Ectodermal cell (in vitro differentiated cells): ENCODE measurements at regions not wholly inside any gene's neighbourhood (a gene's known extent, or its start where the extent isn't known, plus 50 kb on each side); places are given as distances from the start of the nearest gene placed in this dataset.
"Not testable (repeated sequence)": the region's sequence is repeated elsewhere in the genome, so short reads cannot be mapped to it uniquely, and the experiment has no call there.

Experiments
- H3K27ac ChIP-seq: 2 replicates; pipeline ENCODE4 v1.7.0; 2013; ENCODE audit warnings: mild to moderate bottlenecking, low read depth, low read length; ENCODE audit not compliant: insufficient read depth, poor library complexity, severe bottlenecking
- H3K27me3 ChIP-seq: 2 replicates; pipeline ENCODE4 v1.7.0; 2013; ENCODE audit warnings: mild to moderate bottlenecking, low read length; ENCODE audit not compliant: insufficient read depth, control insufficient read depth, poor library complexity, severe bottlenecking
- H3K36me3 ChIP-seq: one replicate; pipeline ENCODE4 v1.7.0; 2013; ENCODE audit warnings: low read length; ENCODE audit not compliant: control insufficient read depth, insufficient read depth
- H3K4me1 ChIP-seq: one replicate; pipeline ENCODE4 v1.7.0; 2013; ENCODE audit warnings: low read length; ENCODE audit not compliant: control insufficient read depth, insufficient read depth
- H3K4me3 ChIP-seq: 2 replicates; pipeline ENCODE4 v1.7.0; 2013; ENCODE audit warnings: low read depth, low read length, control low read depth; ENCODE audit not compliant: insufficient read depth
- H3K9me3 ChIP-seq: 2 replicates; pipeline ENCODE4 v1.7.0; 2013; ENCODE audit warnings: mild to moderate bottlenecking, low read length, moderate library complexity; ENCODE audit not compliant: control insufficient read depth
- WGBS, 2 experiments: methylation state at CpG; one replicate each; pipeline ENCODE4 v1.1.7; 2013; ENCODE audit warnings: missing lambda C conversion rate in 2 of 2; 5-methylcytosine and 5-hydroxymethylcytosine counted together

DNA sequence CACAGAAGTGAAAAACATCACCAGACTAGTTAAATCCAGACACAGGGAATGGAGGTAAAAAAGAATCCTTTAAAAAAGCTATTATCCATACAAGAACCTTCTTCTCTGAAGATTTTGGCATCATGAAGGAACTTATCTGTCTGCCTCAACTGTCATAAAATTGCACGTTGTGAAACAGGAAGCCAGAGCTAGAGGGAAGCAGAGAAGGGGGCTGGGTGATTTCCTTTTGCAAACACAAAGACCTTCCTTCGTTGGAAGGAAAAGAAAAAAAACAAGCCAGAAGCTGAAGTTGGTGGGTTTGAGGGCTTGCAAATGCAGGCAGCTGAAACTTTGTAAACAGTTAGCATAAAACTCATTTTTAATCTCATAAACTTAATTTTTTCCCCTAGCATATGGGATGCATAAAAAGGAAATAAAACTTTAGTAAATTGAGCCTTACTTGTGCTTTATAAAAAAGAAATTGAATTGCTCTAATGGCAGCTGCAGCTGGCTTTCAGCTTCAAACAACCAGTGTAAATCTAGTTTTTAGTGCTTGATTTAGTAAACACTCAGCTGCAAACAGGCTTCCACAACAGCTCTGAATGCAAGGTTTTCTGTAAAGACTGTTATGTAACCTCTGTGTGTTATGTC, 101.6 kb downstream of the OTUD1 start:
- Histone ChIP-seq H3K4me3 (no peak overlapping the region), H3K27ac (no peak overlapping the region), H3K4me1 (no peaks in the 10 kb centered on the region), H3K27me3 (no peaks in the 10 kb centered on the region), H3K9me3 (no peaks in the 10 kb centered on the region), H3K36me3 (no peaks in the 10 kb centered on the region)
- WGBS, 2 experiments = 12 to 16% methylated on average over 2 of the region's 2 CpGs

DNA sequence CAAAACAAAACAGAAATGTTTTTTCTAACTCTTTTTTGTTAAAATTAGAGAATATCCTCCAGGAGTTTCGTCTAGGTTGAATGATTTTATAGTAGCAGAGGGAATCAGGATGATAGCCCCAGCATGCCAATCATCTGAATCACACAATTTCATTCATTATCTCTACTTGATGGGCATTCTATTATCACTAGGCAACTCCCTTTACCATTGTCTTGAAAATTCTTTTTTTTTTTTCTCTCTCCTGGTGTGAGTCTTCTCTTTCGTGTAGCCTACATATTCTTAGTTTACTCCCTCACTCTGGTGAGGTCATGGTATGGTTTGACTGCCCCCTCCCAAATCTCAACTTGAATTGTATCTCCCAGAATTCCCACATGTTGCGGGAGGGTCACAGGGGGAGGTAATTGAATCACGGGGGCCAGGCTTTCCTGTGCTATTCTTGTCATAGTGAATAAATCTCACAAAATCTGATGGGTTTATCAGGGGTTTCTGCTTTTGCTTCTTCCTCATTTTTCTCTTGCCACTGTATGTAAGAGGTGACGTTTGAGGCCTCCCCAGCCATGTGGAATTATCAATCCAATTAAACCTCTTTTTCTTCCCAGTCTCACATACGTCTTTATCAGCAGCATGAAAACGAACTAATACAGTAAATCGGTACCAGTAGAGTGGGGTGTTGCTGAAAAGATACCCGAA, 105.0 kb downstream of the OTUD1 start:
- Histone ChIP-seq H3K27me3 (no peaks in the 10 kb centered on the region), H3K4me1 (no peaks in the 10 kb centered on the region), H3K4me3 (no peak overlapping the region), H3K36me3 (no peaks in the 10 kb centered on the region), H3K9me3 (no peaks in the 10 kb centered on the region), H3K27ac (no peak overlapping the region)
- 81 to 87% methylated on average over 8 to 9 of the region's 9 CpGs for WGBS, 2 experiments

DNA sequence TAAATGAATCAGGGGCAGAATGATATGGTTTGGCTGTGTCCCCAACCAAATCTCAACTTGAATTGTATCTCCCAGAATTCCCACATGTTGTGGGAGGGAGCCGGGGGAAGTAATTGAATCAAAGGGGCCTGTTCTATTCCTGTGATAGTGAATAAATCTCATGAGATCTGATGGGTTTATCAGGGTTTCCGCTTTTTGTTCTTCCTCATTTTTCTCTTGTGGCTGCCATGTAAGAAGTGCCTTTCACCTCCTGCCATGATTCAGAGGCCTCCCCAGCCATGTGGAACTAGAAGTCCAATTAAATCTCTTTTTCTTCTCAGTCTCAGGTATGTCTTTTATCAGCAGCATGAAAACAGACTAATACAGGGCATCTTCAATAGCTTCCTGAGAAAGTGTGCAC, 107.0 kb downstream of the OTUD1 start:
- WGBS, 2 experiments = 95 to 97% methylated on average over 2 of the region's 2 CpGs
- H3K27me3 ChIP-seq, H3K4me3 ChIP-seq, H3K4me1 ChIP-seq, H3K36me3 ChIP-seq, H3K27ac ChIP-seq, H3K9me3 ChIP-seq: not testable (repeated sequence)

DNA sequence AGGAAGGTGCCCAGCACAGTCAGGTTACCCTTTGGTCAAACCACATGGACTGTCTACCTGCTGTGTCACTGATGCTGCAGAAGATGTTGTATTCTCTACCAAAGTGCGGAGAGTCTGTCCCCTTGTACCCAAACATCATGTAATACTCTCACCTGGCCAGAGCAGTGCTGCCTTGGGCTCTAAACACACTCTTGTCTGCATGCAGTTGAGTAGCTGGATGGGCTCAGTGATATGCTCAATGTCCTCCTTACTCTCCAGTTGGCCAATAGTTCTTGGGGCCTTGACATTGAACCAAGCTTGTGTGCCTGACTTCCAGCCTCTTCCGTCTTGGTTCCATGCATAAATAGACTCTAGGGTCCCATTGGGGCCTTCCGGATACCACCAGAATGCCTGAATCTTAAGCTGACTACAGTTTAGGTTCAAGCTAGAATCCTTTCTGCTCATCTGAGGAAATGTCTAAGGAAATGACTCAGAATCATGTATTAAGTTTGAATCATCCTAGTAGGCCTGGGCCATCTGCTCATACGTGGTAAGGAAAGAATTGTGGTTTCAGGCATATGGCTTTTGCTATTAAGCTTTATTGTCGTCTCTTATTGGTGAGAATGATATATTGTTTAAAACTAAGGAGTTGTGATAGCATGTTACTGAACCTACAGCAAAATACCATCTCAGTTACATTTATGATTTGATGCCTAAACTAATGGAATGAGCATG, 118.0 kb downstream of the OTUD1 start:
- WGBS, 2 experiments = 91 to 95% methylated on average over 5 of the region's 5 CpGs
- no peak overlapping the region for H3K27ac ChIP-seq
- H3K27me3 ChIP-seq = no peaks in the 10 kb centered on the region

DNA sequence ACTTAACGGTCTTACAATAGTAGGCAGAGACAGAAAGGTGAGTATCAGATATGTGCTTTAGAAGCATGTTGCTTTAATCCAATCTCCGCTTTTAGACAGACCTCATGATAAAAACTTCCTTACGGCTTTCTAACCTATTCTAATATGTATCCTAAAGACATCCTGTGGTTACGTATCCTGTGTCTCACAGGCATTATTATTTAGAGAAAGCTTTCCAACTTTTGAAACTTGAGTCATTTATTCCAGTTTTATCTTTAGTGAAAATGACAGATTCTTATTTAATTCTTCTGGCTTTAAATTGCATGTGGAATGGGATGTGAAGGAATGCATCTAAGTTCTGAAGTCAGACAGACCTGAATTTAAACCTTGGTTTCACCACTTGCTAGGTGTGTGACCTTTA, 118.9 kb downstream of the OTUD1 start:
- Histone ChIP-seq H3K9me3 (no peaks in the 10 kb centered on the region), H3K4me3 (no peak overlapping the region), H3K36me3 (no peaks in the 10 kb centered on the region), H3K27me3 (no peaks in the 10 kb centered on the region), H3K4me1 (no peaks in the 10 kb centered on the region), H3K27ac (no peak overlapping the region)
- WGBS, 2 experiments = 89 to 100% methylated on average over 4 of the region's 4 CpGs

More for the DNA sequence above, 118.0 kb downstream of the OTUD1 start:
- Histone ChIP-seq H3K36me3 (no peaks in the 10 kb centered on the region), H3K4me3 (no peak overlapping the region), H3K4me1 (no peaks in the 10 kb centered on the region), H3K9me3 (no peaks in the 10 kb centered on the region)

DNA sequence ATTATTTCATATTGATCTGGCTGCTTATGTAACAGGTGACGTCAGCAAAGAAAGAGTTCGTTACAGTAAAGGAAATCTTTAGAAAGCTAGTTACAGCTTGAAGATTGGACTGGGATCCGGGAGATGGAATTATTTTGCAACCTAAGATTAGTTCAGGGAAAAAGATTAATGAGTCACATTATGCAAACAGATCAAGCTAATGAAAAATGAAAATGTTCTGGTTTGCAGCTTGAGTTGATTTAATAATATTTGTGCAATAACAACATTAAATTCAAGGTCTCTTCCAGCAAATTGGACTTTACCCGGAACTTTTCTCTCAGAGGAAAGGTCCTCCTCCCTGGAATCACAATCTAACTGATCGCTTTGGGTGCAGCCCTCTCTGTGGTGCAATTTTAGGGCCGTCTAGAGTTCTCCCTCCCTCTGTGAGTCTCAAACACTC, 119.5 kb downstream of the OTUD1 start:
- H3K36me3 ChIP-seq = no peaks in the 10 kb centered on the region
- no peak overlapping the region for H3K27ac ChIP-seq
- no peak overlapping the region for H3K4me3 ChIP-seq
- 89% methylated on average over 6 of the region's 6 CpGs for WGBS, 2 experiments
- no peaks in the 10 kb centered on the region for H3K27me3 ChIP-seq
- no peaks in the 10 kb centered on the region for H3K9me3 ChIP-seq
- H3K4me1 ChIP-seq = no peaks in the 10 kb centered on the region

DNA sequence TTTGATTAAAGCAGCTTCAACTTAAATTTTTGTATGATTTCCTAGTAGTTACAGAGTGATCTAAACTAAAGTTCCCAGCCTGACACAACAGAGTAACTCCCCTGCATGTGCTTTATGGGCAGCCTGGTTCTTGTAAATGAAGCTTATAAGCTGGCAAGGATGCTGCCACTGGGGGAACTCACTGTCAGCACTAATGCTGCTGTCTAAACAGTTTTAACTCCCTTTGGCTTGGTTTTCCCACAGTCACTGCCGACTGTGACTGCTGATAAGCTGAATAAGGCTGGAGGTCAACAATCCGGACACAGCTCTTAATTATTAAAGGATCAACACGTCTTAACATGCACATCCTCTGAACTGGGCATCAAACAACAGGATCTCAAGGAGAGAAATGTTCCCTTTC, 130.1 kb downstream of the OTUD1 start:
- Histone ChIP-seq H3K4me1 (no peaks in the 10 kb centered on the region), H3K27me3 (no peaks in the 10 kb centered on the region), H3K36me3 (no peaks in the 10 kb centered on the region), H3K4me3 (no peak overlapping the region), H3K27ac (no peak overlapping the region), H3K9me3 (no peaks in the 10 kb centered on the region)
- WGBS, 2 experiments = 83 to 92% methylated on average over 3 of the region's 3 CpGs

DNA sequence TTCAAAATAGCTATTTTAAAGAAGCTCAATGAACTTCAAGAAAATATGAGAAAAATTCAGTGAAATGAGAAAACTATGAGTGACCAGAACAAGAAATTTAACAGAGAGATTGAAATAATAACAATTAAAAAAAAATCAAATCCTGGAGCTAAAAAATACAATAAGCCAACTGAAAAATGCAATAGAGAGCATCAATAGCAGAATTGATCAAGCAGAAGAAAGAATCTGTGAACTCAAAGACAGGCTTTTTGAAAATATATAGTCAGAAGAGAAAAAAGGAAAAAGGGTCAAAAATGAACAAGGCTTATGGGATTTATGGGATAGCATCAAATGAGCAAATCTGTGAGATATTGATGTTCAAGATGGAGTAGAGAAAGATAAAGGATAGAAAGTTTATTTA, 133.0 kb downstream of the OTUD1 start:
- Histone ChIP-seq H3K36me3 (no peaks in the 10 kb centered on the region), H3K27ac (no peak overlapping the region), H3K4me3 (no peak overlapping the region), H3K27me3 (no peaks in the 10 kb centered on the region), H3K4me1 (no peaks in the 10 kb centered on the region), H3K9me3 (no peaks in the 10 kb centered on the region)

DNA sequence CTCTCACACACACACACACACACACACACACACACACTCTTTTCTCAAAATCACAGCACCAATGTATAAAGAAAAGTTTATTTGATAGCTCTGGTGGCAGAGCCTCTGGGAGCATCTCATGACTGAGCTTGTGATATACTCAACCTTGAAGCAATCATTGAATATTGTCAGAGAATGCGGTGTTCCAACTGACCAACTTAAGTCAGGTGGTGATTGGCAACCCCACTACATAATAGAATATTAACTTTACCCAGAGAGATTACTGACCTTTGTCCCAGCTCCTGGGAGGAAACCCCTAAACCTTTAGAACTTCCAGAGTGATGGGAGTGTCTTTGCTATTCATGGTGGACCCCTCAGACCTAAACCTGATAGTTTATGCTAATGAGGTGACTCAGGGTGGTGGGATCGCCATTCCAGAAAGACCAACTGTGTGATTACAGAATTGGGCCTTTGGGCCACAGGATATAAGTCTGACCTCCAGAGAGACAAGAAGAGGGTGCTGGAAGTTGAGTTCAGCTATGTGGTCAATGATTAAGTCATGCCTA, 143.1 kb downstream of the OTUD1 start:
- Histone ChIP-seq H3K4me3 (no peak overlapping the region), H3K27ac (no peak overlapping the region), H3K27me3 (no peaks in the 10 kb centered on the region), H3K36me3 (no peaks in the 10 kb centered on the region), H3K9me3 (no peaks in the 10 kb centered on the region), H3K4me1 (no peaks in the 10 kb centered on the region)
- 86 to 89% methylated on average over 2 of the region's 2 CpGs for WGBS, 2 experiments

DNA sequence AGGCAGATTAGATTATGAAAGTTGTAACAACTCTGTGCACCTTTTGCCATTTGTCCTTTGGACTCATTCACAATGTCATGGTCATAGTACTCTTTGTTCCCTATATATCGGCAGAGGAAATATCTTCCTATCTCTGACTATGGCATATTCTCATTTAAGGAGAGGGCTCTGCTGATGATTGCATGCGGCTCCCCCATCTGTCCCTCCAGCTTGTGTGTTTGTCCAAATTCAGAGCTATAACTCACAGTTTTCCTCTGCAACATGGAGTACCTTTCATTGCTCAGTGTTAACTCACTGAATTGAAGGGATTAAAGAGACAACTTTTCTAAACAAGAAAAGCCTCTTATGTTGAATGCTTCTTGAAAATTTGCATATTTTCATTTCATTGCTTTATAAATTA, 145.5 kb downstream of the OTUD1 start:
- Histone ChIP-seq H3K27ac (no peak overlapping the region), H3K4me3 (no peak overlapping the region), H3K4me1 (no peaks in the 10 kb centered on the region), H3K27me3 (no peaks in the 10 kb centered on the region), H3K9me3 (no peaks in the 10 kb centered on the region), H3K36me3 (no peaks in the 10 kb centered on the region)
- WGBS, 2 experiments = 94 to 98% methylated on average over 2 of the region's 2 CpGs
